ENCODE measurements at regions not wholly inside any gene's neighbourhood (a gene's known extent, or its start where the extent isn't known, plus 50 kb on each side); places are given as distances from the start of the nearest gene placed in this dataset.

DNA sequence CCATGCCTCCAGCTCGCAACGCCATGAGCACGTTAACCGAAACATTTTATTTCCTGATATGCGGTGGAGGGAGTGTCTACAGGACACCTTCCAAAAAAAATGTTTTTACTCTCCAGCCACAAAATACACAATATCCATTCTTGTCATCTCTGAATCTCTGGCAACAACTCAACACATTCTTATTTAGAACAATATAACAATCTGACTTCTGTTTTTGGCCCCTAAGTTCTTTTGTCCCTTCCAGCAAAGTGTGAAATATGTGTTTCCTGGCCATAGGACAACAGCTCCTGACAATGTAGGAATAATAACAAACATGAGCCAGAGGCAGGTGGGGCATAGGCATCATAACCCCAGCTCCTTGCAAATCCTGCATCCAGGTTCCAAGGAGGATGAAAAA, 163.0 kb downstream of the DDX1 start:
- no peak overlapping the region for H3K4me3 ChIP-seq (ENCODE audit: low read length)

DNA sequence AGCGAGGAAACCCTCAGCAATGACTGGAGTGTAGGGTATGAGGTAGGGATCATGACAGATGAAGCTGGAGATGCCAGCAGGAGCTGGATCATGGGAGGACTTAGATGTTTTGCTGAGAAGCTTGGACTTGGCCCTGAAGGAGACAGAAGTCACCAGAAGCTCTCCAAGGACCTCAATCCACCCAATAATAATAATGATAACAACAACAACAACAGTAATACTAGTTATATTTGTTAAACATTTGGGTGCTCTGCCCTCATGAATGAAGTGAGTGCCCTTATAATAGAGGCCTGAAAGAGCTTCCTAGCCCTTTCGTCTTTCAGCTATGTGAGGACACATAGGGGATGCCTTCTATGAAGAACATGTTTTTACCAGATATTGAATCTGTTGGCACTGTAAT, 163.9 kb downstream of the DDX1 start:
- Histone ChIP-seq H3K4me3 (ENCODE audit: low read length) (no peak overlapping the region), H3K9me2 (replicated peaks; ENCODE audit: insufficient read depth, low read length) (no peaks in the 10 kb centered on the region), H3K27me3 (replicated peaks; ENCODE audit: insufficient read depth, low read length) (no peaks in the 10 kb centered on the region), H3K79me2 (ENCODE audit: low read length) (no peaks in the 10 kb centered on the region), H3K9me3 (replicated peaks; ENCODE audit: insufficient read depth, low read length) (no peaks in the 10 kb centered on the region), H4K20me1 (ENCODE audit: insufficient read depth, low read length) (no peaks in the 10 kb centered on the region), H3K27ac (ENCODE audit: low read length) (no peak overlapping the region), H3K4me2 (ENCODE audit: low read depth, low read length) (no peak overlapping the region), H2AFZ (ENCODE audit: low read length) (no peak overlapping the region), H3K9ac (ENCODE audit: low read length) (no peak overlapping the region), H3K36me3 (replicated peaks; ENCODE audit: insufficient read depth, low read length) (no peaks in the 10 kb centered on the region), H3F3A (ENCODE audit: insufficient read depth, low read length) (no peaks in the 10 kb centered on the region), H3K4me1 (ENCODE audit: low read length) (no peaks in the 10 kb centered on the region)
- no peak for DNase-seq
- TF ChIP-seq EZH2 (optimal IDR thresholded peaks at IDR 0.05; ENCODE audit: low read depth, low read length): no peak
- TF ChIP-seq, protein P1, sequence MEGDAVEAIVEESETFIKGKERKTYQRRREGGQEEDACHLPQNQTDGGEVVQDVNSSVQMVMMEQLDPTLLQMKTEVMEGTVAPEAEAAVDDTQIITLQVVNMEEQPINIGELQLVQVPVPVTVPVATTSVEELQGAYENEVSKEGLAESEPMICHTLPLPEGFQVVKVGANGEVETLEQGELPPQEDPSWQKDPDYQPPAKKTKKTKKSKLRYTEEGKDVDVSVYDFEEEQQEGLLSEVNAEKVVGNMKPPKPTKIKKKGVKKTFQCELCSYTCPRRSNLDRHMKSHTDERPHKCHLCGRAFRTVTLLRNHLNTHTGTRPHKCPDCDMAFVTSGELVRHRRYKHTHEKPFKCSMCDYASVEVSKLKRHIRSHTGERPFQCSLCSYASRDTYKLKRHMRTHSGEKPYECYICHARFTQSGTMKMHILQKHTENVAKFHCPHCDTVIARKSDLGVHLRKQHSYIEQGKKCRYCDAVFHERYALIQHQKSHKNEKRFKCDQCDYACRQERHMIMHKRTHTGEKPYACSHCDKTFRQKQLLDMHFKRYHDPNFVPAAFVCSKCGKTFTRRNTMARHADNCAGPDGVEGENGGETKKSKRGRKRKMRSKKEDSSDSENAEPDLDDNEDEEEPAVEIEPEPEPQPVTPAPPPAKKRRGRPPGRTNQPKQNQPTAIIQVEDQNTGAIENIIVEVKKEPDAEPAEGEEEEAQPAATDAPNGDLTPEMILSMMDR (IDR thresholded peaks at IDR 0.05; ENCODE audit: low read length): no peak
- no peak for TF ChIP-seq EZH2phosphoT487 (IDR thresholded peaks at IDR 0.05; ENCODE audit: low read length)

More for the DNA sequence above, 163.0 kb downstream of the DDX1 start:
- Histone ChIP-seq H4K20me1 (ENCODE audit: insufficient read depth, low read length) (no peaks in the 10 kb centered on the region), H3K9ac (ENCODE audit: low read length) (no peak overlapping the region), H3K9me3 (replicated peaks; ENCODE audit: insufficient read depth, low read length) (no peaks in the 10 kb centered on the region), H3K9me2 (replicated peaks; ENCODE audit: insufficient read depth, low read length) (no peaks in the 10 kb centered on the region), H3K79me2 (ENCODE audit: low read length) (no peaks in the 10 kb centered on the region), H3K4me2 (ENCODE audit: low read depth, low read length) (no peak overlapping the region), H3K36me3 (replicated peaks; ENCODE audit: insufficient read depth, low read length) (no peaks in the 10 kb centered on the region), H2AFZ (ENCODE audit: low read length) (no peak overlapping the region), H3F3A (ENCODE audit: insufficient read depth, low read length) (no peaks in the 10 kb centered on the region), H3K27ac (ENCODE audit: low read length) (no peak overlapping the region), H3K4me1 (ENCODE audit: low read length) (no peaks in the 10 kb centered on the region), H3K27me3 (replicated peaks; ENCODE audit: insufficient read depth, low read length) (no peaks in the 10 kb centered on the region)
- DNase-seq: no peak
- TF ChIP-seq EZH2 (optimal IDR thresholded peaks at IDR 0.05; ENCODE audit: low read depth, low read length) (no peak), EZH2phosphoT487 (IDR thresholded peaks at IDR 0.05; ENCODE audit: low read length) (no peak)
- TF ChIP-seq, protein P1 (IDR thresholded peaks at IDR 0.05; ENCODE audit: low read length): no peak

DNA sequence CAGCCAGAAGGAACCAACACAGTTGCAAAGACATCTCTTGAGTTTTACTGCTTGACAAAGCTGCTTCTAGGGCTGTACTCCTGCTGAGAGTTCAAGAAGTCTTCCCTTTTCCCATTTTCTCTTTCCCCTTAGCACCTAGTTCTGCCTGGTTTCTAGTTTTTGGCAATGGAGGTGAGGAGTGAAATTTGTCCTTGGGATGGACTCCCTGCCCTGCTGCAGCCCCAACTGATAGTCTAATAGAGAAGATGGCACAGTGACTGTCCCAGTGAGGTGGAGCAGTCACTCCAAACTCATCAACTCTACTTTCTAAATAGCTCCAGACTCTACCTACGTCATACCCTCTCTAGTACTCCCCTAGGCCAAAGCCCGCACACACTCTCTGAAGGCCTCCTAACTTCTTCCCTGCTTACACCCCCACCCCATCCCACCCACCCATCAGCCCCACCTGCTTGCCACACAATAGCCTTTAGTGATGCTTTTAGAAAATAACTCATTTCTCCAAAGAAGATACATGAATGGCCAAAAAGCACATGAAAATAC, 164.4 kb downstream of the DDX1 start:
- Histone ChIP-seq H3K9me3 (replicated peaks; ENCODE audit: insufficient read depth, low read length) (no peaks in the 10 kb centered on the region), H3K79me2 (ENCODE audit: low read length) (no peaks in the 10 kb centered on the region), H3K36me3 (replicated peaks; ENCODE audit: insufficient read depth, low read length) (no peaks in the 10 kb centered on the region), H3F3A (ENCODE audit: insufficient read depth, low read length) (no peaks in the 10 kb centered on the region), H3K4me1 (ENCODE audit: low read length) (no peaks in the 10 kb centered on the region), H2AFZ (ENCODE audit: low read length) (no peak overlapping the region), H3K9me2 (replicated peaks; ENCODE audit: insufficient read depth, low read length) (no peaks in the 10 kb centered on the region), H4K20me1 (ENCODE audit: insufficient read depth, low read length) (no peaks in the 10 kb centered on the region), H3K9ac (ENCODE audit: low read length) (no peak overlapping the region), H3K4me3 (ENCODE audit: low read length) (no peak overlapping the region), H3K27me3 (replicated peaks; ENCODE audit: insufficient read depth, low read length) (no peaks in the 10 kb centered on the region), H3K27ac (ENCODE audit: low read length) (no peak overlapping the region), H3K4me2 (ENCODE audit: low read depth, low read length) (no peak overlapping the region)
- TF ChIP-seq EZH2 (optimal IDR thresholded peaks at IDR 0.05; ENCODE audit: low read depth, low read length) (no peak), EZH2phosphoT487 (IDR thresholded peaks at IDR 0.05; ENCODE audit: low read length) (no peak)
- TF ChIP-seq, protein P1 (IDR thresholded peaks at IDR 0.05; ENCODE audit: low read length): no peak
- DNase-seq: no peak
